ENCODE measurements at regions not wholly inside any gene's neighbourhood (a gene's known extent, or its start where the extent isn't known, plus 50 kb on each side); places are given as distances from the start of the nearest gene placed in this dataset.

DNA sequence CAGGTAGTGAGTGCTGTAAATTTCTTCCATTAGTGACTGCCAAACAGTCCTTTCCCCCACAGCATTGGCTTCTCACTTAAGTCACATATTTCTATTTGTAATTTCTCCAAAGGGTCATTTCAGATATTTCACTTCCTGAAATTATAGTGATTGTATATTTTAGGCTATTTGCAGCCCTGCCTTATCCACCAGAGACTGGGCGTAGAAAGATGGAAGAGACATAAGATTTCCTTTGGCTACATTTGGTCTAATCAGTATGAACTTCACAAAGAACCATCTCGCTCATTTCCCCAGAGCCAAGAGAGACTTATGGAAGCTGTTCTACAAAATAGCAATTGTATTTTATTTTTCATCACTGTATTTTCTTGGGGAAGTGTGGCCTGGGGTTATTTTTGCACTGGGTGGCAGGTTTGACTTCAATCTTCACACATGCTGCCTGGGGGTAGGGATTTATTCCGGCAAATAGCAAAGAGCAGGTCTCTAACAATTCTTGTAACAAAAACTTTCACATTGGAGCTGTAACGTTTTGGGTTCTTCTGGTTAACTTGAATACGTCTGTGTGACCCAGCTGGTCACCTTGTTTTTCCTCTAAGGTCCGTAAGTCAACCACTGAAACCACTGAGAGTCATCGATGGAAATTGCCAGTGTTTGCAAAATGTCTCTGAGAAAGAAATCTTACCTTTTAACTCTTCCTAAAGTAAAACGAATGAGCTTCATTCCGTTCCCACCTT lies 170.6 kb upstream of the SERPINE2 start:
- no peak for DNase-seq

- no peak for DNase-seq
These were observed 169.4 kb upstream of the SERPINE2 start for GRCh38 chr2:224208443-224208842.

DNA sequence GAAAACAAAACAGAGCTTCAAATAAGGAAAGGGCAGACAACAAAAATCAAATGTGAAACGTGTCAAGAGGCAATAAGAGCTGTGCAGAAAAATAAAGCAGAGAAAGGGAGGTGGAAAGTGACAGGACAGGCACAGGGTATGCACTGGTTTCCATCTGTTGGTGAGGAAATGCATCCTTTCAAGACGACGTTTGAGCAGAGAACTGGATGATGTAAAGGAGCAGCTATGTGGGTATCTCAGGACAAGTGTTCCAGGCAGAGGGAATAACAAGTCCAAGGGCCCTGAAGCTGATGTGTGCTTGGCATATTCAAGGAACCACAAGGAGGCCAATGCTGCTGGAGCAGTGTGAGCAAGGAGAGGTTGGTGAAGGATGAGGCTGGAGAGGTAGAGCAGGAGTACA lies 168.9 kb upstream of the SERPINE2 start:
- no peak for DNase-seq

- no peak for DNase-seq
These were observed 167.7 kb upstream of the SERPINE2 start for GRCh38 chr2:224206816-224207215.

GRCh38 chr2:224202281-224202865 lies 163.3 kb upstream of the SERPINE2 start:
- DNase-seq = no peak

GRCh38 chr2:224198436-224198835 lies 159.3 kb upstream of the SERPINE2 start:
- DNase-seq = no peak

- no peak for DNase-seq
These were observed 157.7 kb upstream of the SERPINE2 start for GRCh38 chr2:224196810-224197209.

DNA sequence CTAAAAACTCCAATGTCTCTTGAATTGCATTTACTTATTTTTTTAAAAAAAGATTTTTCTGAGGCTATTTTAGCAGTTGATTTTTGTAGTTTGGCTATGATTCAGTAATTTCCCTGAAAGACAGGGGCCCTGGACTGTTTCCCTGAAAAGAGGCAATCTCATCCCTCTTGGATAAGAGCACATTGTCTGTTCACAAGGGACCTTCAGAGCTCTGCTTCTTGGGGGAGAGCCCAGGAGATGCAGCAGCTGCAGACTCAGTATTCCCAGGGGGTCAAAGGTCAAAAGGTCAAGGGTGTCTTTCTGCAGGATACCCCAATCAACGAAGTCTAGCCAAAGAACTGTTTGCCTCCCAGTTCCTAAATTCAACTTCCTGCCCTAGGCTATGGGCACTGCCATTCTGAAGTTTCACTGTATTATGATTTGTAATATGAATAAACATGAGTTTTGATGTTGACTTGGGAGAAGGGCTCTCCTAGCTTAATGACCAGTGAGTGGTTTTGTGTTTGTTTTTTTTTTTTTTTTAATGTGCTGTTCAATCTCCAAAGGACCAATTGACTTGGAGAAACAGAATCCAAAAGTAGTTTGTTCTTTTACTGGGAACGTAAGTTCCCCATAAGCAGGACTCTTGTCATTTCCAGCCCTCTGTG lies 157.0 kb upstream of the SERPINE2 start:
- DNase-seq = peak; percentile 80

GRCh38 chr2:224194161-224194560 lies 155.1 kb upstream of the SERPINE2 start:
- no peak for DNase-seq

GRCh38 chr2:224191465-224191864 lies 152.4 kb upstream of the SERPINE2 start:
- no peak for DNase-seq

DNA sequence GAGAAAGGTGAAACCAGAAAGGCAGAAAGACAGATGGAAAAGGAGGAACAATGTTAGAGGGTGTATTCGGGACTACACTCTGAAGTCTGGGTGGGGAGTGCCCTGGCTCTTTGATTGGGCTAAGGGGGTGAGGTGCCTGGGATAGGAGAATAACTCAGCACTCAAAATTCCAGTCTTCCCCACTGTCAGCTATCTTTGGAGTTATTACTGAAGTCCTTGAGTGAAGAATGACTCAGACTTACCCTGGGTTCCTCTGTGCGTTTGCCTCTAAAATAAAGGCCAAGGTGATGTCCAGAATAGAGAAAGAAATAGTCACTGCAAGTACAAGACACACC lies 151.8 kb upstream of the SERPINE2 start:
- no peak for DNase-seq

GRCh38 chr2:224190234-224190935 lies 151.3 kb upstream of the SERPINE2 start:
- DNase-seq = no peak

DNA sequence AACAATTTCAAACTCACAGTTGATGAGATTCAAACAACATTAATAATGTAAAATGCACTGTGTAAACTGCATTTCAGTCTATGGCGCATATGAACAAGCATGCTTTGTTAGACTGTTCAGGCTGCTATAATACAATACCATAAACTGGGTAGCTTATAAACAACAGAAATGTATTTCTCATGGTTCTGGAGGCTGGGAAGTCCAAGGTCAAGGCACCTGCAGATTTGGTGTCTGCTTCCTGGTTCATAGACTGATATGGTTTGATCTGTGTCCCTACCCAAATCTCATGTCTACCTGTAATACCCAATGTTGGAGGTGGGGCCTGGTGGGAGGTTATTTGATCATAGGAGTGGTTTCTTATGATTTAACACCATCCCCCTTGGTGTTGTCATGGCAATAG lies 148.1 kb upstream of the SERPINE2 start:
- DNase-seq = no peak

DNA sequence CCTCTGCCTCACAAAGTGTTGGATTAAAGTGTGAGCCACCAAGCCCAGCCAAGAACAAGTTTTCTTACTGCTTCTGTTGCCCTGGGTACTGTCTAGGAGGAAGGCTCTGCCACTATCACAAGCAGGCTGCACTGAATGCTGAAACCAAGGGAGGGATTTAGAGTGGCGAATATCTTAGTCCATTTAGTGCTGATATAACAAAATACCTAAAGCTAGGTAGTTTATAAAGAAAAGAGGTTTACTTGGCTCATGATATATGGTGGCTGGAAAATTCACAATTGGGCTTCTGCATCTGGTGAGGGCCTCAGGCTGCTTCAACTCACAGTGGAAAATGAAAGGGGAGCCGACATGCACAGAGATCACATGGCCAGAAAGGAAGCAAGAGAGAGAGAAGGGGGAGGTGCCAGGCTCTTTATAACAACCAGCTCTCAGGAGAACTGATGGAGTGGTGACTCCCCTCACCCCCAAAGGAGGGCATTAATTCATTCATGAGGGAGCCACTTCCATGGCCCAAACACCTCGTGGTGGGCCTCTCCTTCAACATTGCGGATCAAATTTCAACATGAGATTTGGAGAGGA lies 146.0 kb upstream of the SERPINE2 start:
- no peak for DNase-seq

DNA sequence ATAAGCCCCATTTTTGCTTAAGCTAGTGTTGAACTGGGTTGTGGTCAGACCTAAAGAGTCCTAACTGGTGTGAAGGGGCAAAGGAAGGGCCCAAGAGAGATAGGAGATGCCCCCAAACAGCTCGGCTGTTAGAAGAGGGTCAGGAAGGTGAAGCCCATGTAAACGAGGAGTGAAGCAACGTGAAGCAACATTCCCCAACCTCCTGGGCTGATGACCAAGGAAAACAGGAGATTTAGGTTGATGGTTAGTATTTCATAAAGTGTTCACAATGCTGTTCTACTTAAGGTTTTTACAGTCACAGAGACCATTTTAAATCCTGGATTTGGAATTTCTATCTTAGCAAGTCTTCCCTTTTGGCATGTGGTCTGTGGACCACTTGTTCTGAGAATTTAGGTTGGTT lies 144.0 kb upstream of the SERPINE2 start:
- DNase-seq = no peak

DNA sequence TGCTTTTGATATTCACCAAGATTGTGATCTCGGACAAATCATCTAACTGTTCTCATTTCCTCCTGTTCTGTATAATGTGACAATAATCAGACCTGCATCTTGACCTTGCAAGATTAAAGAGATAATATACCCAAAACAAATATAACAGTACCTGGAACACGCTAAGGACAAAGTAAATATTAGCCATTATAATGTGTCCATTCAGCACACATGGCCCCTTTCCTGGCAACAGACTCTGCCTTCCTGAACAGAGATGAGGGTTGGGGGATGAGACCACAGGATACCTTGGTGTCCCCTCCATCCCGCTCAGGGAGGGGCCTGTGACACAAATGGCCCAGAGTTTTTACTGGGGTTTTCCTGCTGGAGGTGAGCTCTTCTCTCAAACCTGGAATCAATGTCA lies 143.4 kb upstream of the SERPINE2 start:
- no peak for DNase-seq

DNA sequence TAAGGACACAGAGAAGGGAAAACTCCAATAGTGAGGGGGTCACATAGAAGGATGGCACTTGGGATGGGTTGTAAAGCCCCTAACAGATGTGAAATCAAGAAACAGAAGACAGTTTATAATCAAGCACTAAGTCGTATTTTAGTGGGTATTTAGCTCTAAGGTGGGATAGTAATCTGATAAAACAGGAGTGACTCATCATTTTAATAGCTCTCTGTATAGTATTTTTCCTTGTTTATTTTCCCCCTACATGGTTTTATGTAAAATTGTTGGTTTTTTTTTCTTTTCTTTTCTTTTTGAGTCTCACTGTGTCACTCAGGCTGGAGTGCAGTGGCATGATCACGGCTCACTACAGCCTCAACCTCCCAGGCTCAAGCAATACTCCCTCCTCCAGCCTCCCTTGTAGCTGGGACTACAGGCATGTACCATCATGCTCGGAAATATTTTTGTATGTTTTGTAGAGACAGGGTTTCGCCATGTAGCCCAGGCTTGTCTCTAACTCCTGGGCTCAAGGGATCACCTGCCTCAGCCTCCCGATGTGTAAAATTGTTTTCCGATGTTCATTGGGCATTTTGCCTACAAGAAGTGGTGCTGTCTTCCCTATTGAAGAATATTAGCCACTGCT lies 142.6 kb upstream of the SERPINE2 start:
- no peak for DNase-seq

DNA sequence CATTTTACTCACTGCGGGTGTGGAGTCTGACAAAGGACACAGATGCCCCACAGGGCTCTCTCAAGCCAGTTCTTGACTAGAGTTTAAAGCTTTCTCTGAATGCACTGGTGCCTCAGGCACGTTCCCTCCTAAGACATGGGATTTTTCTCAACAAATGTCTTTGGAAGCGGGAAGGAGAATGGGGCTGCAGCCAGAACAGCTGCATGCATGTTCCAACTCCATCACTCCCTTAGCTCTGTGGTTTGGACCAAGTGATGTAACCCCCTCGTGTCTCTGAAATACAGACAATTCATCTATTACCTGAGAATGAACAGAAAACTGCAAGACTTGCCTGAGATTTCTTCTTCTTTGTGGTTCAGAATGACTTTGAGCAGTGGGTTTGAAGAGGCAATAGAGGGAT lies 141.7 kb upstream of the SERPINE2 start:
- DNase-seq = peak; percentile 76

DNA sequence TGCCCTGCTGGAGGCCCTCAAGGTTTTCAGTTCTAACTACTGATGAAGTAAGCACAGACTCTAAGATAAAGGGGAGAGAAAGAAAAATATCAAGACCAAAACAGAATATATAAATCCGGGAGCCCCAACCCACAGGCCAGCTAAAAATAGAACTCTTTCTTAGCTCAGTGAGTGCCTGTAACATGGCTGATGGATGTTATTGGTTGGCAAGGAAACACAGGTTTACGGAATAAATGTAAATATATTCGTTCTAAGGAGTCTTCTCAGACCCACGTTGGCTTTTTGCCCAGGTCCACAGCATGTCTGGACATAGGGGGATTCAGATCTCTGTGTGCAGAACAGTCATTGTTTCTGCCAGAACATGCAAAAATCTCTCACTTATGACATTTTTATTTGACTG lies 139.0 kb upstream of the SERPINE2 start:
- DNase-seq = peak; percentile 78

DNA sequence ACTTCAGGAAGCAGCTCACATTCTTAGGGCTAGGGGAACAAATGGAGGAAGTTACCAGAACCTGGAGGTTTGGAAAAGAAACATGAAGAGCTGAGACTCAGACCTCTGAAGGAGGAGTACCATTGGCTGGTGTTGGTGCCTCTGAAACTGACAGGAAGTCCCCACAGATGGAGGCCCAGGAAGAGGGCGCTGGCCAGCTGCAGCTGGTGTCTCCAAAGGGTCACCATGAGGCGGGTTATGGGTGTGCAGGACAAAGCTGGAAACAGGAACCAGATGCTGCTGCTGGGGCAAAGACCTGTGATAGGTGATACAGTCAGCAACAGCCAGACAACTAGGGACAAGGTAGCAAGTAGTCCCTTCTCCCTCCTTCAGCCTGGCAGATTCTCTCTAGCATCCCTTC lies 136.5 kb upstream of the SERPINE2 start:
- DNase-seq = no peak

GRCh38 chr2:224174990-224175389 lies 135.9 kb upstream of the SERPINE2 start:
- DNase-seq = no peak

- DNase-seq = no peak
These were observed 135.4 kb upstream of the SERPINE2 start for GRCh38 chr2:224174521-224174920.

DNA sequence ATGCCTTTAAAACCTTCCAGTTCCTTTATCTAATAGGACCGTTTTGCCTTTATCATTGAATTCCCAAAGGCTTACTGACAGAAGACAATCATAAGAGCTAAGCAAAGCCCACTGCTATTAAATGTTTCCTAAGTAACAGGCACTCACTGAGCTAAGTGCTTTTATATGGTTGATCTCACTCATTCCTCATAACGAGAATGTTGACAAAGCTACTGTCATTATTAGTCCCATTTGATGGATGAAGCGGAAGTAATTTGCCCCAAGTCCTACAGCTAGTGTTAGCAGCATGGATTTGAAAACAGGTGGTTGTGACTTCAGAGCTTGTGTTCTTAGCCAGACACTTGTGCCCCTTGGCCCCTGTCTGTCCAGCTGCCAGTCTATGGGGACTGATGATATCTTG lies 134.8 kb upstream of the SERPINE2 start:
- no peak for DNase-seq
